SH-SY5Y (cell line): ENCODE measurements at regions not wholly inside any gene's neighbourhood (a gene's known extent, or its start where the extent isn't known, plus 50 kb on each side); places are given as distances from the start of the nearest gene placed in this dataset.

Source experiments
- GATA2 ChIP-seq: IDR thresholded peaks from 2 replicates; pipeline ENCODE4 v1.6.1; 2011; ENCODE audit warnings: mild to moderate bottlenecking, low read depth, low read length
- GATA3 ChIP-seq: IDR thresholded peaks from 2 replicates; pipeline ENCODE4 v1.6.1; 2011; ENCODE audit warnings: low read depth, mild to moderate bottlenecking, low read length, moderate library complexity

DNA sequence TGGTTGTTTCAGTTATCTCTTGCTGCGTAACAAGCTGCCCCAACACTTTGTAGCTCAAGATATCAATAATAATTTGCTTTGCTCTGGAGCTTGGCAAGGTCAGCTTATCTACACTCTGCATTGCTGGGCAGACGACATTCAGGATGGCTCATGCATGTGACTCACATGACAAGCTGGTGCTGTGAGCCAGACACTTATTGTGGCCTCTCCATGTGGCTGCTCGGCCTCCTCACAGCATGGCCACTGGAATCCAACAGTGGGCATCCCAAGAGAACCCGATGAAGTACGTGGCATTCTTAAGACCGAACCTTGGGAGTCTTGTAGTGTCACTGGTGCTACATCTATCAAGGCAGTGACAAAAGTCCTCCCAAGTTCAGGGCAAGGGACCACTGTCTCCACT is 94.2 kb upstream of the MVB12B start:
- no peak for TF ChIP-seq GATA2
- TF ChIP-seq GATA3: no peak
